ENCODE measurements at regions not wholly inside any gene's neighbourhood (a gene's known extent, or its start where the extent isn't known, plus 50 kb on each side); places are given as distances from the start of the nearest gene placed in this dataset.

DNA sequence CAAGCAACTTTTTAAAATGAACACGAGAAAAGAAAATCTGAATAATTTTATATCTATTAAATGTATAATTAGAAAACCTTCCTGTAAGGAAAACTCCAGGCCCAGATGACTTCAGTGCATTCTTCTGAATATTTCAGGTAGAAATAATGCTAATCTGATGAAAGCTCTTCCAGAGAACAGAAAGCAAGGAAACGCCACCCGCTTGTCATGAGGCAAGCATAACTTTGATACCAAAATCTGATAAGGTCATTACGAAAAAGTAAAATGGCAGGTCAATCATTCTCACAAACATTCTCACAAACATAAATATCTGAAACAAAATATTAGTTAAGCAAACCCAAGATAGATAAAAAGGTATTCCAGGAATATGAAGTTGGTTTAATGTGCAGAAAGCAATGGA, 60.6 kb upstream of the PCSK6 start (continued):
- TF ChIP-seq, protein P1, sequence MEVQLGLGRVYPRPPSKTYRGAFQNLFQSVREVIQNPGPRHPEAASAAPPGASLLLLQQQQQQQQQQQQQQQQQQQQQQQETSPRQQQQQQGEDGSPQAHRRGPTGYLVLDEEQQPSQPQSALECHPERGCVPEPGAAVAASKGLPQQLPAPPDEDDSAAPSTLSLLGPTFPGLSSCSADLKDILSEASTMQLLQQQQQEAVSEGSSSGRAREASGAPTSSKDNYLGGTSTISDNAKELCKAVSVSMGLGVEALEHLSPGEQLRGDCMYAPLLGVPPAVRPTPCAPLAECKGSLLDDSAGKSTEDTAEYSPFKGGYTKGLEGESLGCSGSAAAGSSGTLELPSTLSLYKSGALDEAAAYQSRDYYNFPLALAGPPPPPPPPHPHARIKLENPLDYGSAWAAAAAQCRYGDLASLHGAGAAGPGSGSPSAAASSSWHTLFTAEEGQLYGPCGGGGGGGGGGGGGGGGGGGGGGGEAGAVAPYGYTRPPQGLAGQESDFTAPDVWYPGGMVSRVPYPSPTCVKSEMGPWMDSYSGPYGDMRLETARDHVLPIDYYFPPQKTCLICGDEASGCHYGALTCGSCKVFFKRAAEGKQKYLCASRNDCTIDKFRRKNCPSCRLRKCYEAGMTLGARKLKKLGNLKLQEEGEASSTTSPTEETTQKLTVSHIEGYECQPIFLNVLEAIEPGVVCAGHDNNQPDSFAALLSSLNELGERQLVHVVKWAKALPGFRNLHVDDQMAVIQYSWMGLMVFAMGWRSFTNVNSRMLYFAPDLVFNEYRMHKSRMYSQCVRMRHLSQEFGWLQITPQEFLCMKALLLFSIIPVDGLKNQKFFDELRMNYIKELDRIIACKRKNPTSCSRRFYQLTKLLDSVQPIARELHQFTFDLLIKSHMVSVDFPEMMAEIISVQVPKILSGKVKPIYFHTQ (CRISPR knock-in tag; IDR thresholded peaks at IDR 0.05): no peak

DNA sequence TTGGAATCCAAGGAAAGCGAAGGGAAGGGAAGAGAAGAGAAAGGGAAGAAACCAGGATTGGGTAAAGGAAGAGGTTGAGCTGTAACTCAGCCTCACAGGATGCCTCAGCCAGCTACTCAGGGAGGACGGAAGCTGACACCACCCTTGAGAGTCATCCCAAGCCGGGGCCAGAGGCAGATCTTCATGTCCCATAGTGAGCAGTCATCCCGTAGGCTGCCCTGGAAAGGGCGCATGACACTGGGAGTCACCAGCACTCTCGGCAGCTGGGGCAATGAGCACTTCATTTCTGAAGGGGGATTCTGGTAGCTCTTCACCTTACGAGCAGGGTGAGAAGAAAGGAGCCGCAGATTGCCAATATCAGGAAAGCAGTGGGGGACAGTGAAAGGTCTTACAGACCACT, 60.1 kb upstream of the PCSK6 start:
- H3K27me3 Mint-ChIP-seq (ENCODE audit: low read depth): peaks cover 3% of the 10 kb centered on the region
- H3K9me3 Mint-ChIP-seq: 0 out of 2 replicates have a peak, but pooled peaks cover 3% of the 10 kb centered on the region
- H3K36me3 Mint-ChIP-seq: no peaks in the 10 kb centered on the region
- TF ChIP-seq, protein P2, sequence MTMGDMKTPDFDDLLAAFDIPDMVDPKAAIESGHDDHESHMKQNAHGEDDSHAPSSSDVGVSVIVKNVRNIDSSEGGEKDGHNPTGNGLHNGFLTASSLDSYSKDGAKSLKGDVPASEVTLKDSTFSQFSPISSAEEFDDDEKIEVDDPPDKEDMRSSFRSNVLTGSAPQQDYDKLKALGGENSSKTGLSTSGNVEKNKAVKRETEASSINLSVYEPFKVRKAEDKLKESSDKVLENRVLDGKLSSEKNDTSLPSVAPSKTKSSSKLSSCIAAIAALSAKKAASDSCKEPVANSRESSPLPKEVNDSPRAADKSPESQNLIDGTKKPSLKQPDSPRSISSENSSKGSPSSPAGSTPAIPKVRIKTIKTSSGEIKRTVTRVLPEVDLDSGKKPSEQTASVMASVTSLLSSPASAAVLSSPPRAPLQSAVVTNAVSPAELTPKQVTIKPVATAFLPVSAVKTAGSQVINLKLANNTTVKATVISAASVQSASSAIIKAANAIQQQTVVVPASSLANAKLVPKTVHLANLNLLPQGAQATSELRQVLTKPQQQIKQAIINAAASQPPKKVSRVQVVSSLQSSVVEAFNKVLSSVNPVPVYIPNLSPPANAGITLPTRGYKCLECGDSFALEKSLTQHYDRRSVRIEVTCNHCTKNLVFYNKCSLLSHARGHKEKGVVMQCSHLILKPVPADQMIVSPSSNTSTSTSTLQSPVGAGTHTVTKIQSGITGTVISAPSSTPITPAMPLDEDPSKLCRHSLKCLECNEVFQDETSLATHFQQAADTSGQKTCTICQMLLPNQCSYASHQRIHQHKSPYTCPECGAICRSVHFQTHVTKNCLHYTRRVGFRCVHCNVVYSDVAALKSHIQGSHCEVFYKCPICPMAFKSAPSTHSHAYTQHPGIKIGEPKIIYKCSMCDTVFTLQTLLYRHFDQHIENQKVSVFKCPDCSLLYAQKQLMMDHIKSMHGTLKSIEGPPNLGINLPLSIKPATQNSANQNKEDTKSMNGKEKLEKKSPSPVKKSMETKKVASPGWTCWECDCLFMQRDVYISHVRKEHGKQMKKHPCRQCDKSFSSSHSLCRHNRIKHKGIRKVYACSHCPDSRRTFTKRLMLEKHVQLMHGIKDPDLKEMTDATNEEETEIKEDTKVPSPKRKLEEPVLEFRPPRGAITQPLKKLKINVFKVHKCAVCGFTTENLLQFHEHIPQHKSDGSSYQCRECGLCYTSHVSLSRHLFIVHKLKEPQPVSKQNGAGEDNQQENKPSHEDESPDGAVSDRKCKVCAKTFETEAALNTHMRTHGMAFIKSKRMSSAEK (CRISPR knock-in tag; IDR thresholded peaks at IDR 0.05; ENCODE audit: borderline replicate concordance): no peak
- TF ChIP-seq TCF7 (CRISPR knock-in tag; IDR thresholded peaks at IDR 0.05; ENCODE audit: low read depth) (no peak), TEAD4 (CRISPR knock-in tag; IDR thresholded peaks at IDR 0.05) (no peak), GTF2I (CRISPR knock-in tag; conservative IDR thresholded peaks at IDR 0.05) (no peak), ZNF317 (CRISPR knock-in tag; IDR thresholded peaks at IDR 0.05; ENCODE audit: borderline replicate concordance, low read depth) (no peak)
- TF ChIP-seq, protein P3, sequence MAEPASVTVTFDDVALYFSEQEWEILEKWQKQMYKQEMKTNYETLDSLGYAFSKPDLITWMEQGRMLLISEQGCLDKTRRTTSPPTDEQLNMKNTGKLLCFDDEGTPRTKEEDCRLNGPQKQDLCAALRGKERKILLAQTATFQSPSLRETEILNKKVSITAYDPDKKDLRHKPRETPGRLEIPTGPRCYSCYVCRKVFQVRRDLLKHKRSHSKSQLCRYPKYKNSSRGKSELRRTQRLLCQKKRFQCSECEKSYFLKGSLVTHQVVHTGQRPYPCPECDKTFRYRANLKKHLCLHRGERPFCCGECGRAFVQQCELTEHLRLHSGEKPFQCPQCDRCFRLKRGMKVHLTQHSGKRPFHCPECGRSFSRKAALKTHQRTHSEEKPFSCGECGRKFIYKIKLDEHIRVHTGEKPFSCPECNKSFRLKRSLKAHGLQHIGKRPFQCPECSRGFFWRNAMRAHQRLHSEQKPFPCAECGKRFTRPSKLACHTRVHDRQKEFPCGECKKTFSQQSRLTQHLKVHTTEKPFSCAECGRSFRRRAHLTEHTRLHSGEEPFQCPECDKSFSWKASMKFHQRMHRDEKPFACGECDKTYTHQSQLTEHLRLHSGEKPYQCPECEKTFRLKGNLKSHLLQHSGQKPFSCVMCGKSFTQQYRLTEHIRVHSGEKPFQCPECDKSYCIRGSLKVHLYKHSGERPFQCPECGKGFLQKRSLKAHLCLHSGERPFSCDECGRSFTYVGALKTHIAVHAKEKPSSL (CRISPR knock-in tag; conservative IDR thresholded peaks at IDR 0.05): no peak
- H3K27ac Mint-ChIP-seq: no peak overlapping the region
- ChIA-PET CTCF (no interaction called here), POLR2A (no interaction called here)
- no peak for DNase-seq (ENCODE audit: low spot score)
- H3K4me3 Mint-ChIP-seq: no peak overlapping the region
- peaks cover 6% of the 10 kb centered on the region for H3K4me1 Mint-ChIP-seq
- peak; percentile 65 for ATAC-seq

DNA sequence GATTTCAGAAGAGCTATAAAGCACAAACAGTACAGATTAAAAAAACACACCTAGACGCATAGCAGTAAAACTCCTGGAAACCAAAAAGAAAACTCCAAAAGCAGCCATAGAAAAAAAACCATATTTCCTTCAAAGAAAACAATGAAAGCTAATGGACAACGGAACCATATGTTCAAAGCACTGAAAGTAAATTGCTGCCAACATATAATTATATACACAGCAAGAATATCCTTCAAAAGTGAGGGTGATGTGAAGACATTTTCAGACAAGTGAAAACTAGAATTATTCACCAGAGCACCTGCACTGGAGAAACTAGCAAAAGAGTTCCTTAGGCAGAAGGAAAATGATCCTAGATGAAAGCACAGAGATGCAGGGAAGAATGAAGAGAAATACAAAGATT, 58.2 kb upstream of the PCSK6 start:
- POLR2A ChIA-PET: no interaction called here
- CTCF ChIA-PET: no interaction called here
- DNase-seq (ENCODE audit: low spot score) (no peak), ATAC-seq (no peak)
- Mint-ChIP-seq H3K27ac (no peak overlapping the region), H3K27me3 (ENCODE audit: low read depth) (no peaks in the 10 kb centered on the region; the same call in 1 of the 2 replicates), H3K4me1 (peaks cover 6% of the 10 kb centered on the region), H3K36me3 (no peaks in the 10 kb centered on the region), H3K4me3 (no peak overlapping the region), H3K9me3 (0 out of 2 replicates have a peak, but pooled peaks cover 3% of the 10 kb centered on the region)
- no peak for TF ChIP-seq SOX15 (CRISPR knock-in tag; IDR thresholded peaks at IDR 0.05)
- TF ChIP-seq ETV6 (CRISPR knock-in tag; IDR thresholded peaks at IDR 0.05): no peak
- no peak for TF ChIP-seq SMAD4 (CRISPR knock-in tag; IDR thresholded peaks at IDR 0.05)
- TF ChIP-seq, protein P4, sequence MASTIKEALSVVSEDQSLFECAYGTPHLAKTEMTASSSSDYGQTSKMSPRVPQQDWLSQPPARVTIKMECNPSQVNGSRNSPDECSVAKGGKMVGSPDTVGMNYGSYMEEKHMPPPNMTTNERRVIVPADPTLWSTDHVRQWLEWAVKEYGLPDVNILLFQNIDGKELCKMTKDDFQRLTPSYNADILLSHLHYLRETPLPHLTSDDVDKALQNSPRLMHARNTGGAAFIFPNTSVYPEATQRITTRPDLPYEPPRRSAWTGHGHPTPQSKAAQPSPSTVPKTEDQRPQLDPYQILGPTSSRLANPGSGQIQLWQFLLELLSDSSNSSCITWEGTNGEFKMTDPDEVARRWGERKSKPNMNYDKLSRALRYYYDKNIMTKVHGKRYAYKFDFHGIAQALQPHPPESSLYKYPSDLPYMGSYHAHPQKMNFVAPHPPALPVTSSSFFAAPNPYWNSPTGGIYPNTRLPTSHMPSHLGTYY (CRISPR knock-in tag; IDR thresholded peaks at IDR 0.05): no peak
- TF ChIP-seq, protein P5, sequence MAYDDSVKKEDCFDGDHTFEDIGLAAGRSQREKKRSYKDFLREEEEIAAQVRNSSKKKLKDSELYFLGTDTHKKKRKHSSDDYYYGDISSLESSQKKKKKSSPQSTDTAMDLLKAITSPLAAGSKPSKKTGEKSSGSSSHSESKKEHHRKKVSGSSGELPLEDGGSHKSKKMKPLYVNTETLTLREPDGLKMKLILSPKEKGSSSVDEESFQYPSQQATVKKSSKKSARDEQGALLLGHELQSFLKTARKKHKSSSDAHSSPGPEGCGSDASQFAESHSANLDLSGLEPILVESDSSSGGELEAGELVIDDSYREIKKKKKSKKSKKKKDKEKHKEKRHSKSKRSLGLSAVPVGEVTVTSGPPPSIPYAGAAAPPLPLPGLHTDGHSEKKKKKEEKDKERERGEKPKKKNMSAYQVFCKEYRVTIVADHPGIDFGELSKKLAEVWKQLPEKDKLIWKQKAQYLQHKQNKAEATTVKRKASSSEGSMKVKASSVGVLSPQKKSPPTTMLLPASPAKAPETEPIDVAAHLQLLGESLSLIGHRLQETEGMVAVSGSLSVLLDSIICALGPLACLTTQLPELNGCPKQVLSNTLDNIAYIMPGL (CRISPR knock-in tag; IDR thresholded peaks at IDR 0.05): no peak
- no peak for TF ChIP-seq CBFB (CRISPR knock-in tag; IDR thresholded peaks at IDR 0.05; ENCODE audit: low read depth)
- TF ChIP-seq, protein P6, sequence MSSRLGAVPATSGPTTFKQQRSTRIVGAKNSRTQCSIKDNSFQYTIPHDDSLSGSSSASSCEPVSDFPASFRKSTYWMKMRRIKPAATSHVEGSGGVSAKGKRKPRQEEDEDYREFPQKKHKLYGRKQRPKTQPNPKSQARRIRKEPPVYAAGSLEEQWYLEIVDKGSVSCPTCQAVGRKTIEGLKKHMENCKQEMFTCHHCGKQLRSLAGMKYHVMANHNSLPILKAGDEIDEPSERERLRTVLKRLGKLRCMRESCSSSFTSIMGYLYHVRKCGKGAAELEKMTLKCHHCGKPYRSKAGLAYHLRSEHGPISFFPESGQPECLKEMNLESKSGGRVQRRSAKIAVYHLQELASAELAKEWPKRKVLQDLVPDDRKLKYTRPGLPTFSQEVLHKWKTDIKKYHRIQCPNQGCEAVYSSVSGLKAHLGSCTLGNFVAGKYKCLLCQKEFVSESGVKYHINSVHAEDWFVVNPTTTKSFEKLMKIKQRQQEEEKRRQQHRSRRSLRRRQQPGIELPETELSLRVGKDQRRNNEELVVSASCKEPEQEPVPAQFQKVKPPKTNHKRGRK (CRISPR knock-in tag; IDR thresholded peaks at IDR 0.05; ENCODE audit: borderline replicate concordance): no peak
- no peak for TF ChIP-seq GRHL2 (CRISPR knock-in tag; IDR thresholded peaks at IDR 0.05; ENCODE audit: insufficient replicate concordance, severe bottlenecking)
